ENCODE measurements at regions not wholly inside any gene's neighbourhood (a gene's known extent, or its start where the extent isn't known, plus 50 kb on each side); places are given as distances from the start of the nearest gene placed in this dataset.

DNA sequence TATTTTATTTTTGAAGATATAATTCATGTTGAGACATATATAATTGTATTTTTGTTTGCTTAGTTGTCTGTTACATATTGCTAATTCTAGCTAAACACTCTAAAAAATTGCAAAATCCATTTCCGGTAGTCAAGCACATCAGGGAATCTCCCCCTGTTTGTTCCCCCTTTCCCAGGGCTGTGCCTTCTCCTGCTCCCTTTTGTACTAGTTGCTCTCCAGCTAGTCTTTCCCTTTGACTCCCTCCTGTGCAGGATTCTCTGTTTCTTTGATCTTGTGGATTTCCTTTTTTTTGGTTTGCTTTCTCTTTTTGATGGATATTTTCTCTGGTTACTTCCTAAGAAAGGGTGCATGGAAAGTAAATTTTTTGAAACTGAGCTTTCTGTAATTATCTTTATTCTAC is 188.1 kb upstream of the PLET1 start:
- TF ChIP-seq POLR2A (IDR thresholded peaks at IDR 0.05), result no peak
- TF ChIP-seq, protein P1, sequence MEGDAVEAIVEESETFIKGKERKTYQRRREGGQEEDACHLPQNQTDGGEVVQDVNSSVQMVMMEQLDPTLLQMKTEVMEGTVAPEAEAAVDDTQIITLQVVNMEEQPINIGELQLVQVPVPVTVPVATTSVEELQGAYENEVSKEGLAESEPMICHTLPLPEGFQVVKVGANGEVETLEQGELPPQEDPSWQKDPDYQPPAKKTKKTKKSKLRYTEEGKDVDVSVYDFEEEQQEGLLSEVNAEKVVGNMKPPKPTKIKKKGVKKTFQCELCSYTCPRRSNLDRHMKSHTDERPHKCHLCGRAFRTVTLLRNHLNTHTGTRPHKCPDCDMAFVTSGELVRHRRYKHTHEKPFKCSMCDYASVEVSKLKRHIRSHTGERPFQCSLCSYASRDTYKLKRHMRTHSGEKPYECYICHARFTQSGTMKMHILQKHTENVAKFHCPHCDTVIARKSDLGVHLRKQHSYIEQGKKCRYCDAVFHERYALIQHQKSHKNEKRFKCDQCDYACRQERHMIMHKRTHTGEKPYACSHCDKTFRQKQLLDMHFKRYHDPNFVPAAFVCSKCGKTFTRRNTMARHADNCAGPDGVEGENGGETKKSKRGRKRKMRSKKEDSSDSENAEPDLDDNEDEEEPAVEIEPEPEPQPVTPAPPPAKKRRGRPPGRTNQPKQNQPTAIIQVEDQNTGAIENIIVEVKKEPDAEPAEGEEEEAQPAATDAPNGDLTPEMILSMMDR (IDR thresholded peaks at IDR 0.05), result no peak
